ENCODE measurements at regions not wholly inside any gene's neighbourhood (a gene's known extent, or its start where the extent isn't known, plus 50 kb on each side); places are given as distances from the start of the nearest gene placed in this dataset.

- Mint-ChIP-seq H3K36me3 (ENCODE audit: low read depth) (no peaks in the 10 kb centered on the region), H3K4me3 (ENCODE audit: unreplicated experiment) (no peak overlapping the region), H3K27ac (ENCODE audit: unreplicated experiment) (no peak overlapping the region), H3K4me1 (ENCODE audit: low read depth) (no peaks in the 10 kb centered on the region), H3K9me3 (ENCODE audit: low read depth) (no peaks in the 10 kb centered on the region), H3K27me3 (ENCODE audit: low read depth) (no peaks in the 10 kb centered on the region)
- DNase-seq (ENCODE audit: low spot score), result no peak
- TF ChIP-seq, protein P1, sequence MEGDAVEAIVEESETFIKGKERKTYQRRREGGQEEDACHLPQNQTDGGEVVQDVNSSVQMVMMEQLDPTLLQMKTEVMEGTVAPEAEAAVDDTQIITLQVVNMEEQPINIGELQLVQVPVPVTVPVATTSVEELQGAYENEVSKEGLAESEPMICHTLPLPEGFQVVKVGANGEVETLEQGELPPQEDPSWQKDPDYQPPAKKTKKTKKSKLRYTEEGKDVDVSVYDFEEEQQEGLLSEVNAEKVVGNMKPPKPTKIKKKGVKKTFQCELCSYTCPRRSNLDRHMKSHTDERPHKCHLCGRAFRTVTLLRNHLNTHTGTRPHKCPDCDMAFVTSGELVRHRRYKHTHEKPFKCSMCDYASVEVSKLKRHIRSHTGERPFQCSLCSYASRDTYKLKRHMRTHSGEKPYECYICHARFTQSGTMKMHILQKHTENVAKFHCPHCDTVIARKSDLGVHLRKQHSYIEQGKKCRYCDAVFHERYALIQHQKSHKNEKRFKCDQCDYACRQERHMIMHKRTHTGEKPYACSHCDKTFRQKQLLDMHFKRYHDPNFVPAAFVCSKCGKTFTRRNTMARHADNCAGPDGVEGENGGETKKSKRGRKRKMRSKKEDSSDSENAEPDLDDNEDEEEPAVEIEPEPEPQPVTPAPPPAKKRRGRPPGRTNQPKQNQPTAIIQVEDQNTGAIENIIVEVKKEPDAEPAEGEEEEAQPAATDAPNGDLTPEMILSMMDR (IDR thresholded peaks at IDR 0.05), result no peak
These were observed 309.3 kb upstream of the SEMA6A start for GRCh38 chr5:116883875-116884274.

GRCh38 chr5:116881921-116882531 lies 307.4 kb upstream of the SEMA6A start:
- Mint-ChIP-seq H3K4me3 (ENCODE audit: unreplicated experiment) (no peak overlapping the region), H3K27me3 (ENCODE audit: low read depth) (no peaks in the 10 kb centered on the region), H3K4me1 (ENCODE audit: low read depth) (no peaks in the 10 kb centered on the region), H3K9me3 (ENCODE audit: low read depth) (no peaks in the 10 kb centered on the region), H3K36me3 (ENCODE audit: low read depth) (no peaks in the 10 kb centered on the region), H3K27ac (ENCODE audit: unreplicated experiment) (no peak overlapping the region)
- DNase-seq (ENCODE audit: low spot score), result no peak
- TF ChIP-seq, protein P1 (IDR thresholded peaks at IDR 0.05), result no peak

GRCh38 chr5:116880601-116881000 lies 306.0 kb upstream of the SEMA6A start:
- no peak overlapping the region for H3K27ac Mint-ChIP-seq (ENCODE audit: unreplicated experiment)
- no peaks in the 10 kb centered on the region for H3K9me3 Mint-ChIP-seq (ENCODE audit: low read depth)
- no peaks in the 10 kb centered on the region for H3K4me1 Mint-ChIP-seq (ENCODE audit: low read depth)
- TF ChIP-seq, protein P1 (IDR thresholded peaks at IDR 0.05), result no peak
- H3K27me3 Mint-ChIP-seq (ENCODE audit: low read depth), result no peaks in the 10 kb centered on the region
- no peak for DNase-seq (ENCODE audit: low spot score)
- H3K36me3 Mint-ChIP-seq (ENCODE audit: low read depth), result no peaks in the 10 kb centered on the region
- no peak overlapping the region for H3K4me3 Mint-ChIP-seq (ENCODE audit: unreplicated experiment)

DNA sequence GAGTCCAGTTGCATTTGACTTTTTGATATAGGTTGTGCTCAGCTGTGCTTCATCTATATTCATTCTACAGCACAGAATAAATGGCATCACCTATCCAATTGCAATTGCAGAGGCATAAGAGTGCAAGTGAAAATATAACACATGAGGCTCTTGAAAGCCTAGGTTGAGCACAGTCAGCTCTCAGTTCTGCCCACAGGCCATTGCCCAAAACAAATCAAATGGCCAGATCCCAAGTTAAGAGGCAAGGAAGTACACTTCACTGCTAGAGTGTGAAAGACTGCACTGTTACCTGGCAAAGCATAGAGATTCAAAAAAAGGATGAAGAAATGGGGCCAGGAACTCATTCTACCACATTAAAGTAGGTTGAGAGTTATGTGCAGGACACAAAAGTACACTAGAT lies 305.5 kb upstream of the SEMA6A start:
- H3K4me1 Mint-ChIP-seq (ENCODE audit: low read depth), result no peaks in the 10 kb centered on the region
- no peaks in the 10 kb centered on the region for H3K36me3 Mint-ChIP-seq (ENCODE audit: low read depth)
- no peaks in the 10 kb centered on the region for H3K9me3 Mint-ChIP-seq (ENCODE audit: low read depth)
- no peak overlapping the region for H3K4me3 Mint-ChIP-seq (ENCODE audit: unreplicated experiment)
- TF ChIP-seq, protein P1 (IDR thresholded peaks at IDR 0.05), result no peak
- H3K27ac Mint-ChIP-seq (ENCODE audit: unreplicated experiment), result no peak overlapping the region
- no peak for DNase-seq (ENCODE audit: low spot score)
- H3K27me3 Mint-ChIP-seq (ENCODE audit: low read depth), result no peaks in the 10 kb centered on the region

GRCh38 chr5:116876240-116876840 lies 301.7 kb upstream of the SEMA6A start:
- TF ChIP-seq, protein P1 (IDR thresholded peaks at IDR 0.05), result no peak
- no peaks in the 10 kb centered on the region for H3K27me3 Mint-ChIP-seq (ENCODE audit: low read depth)

More at GRCh38 chr5:116876240-116876840, 301.7 kb upstream of the SEMA6A start:
- no peak overlapping the region for H3K27ac Mint-ChIP-seq (ENCODE audit: unreplicated experiment)
- no peaks in the 10 kb centered on the region for H3K36me3 Mint-ChIP-seq (ENCODE audit: low read depth)
- no peaks in the 10 kb centered on the region for H3K4me1 Mint-ChIP-seq (ENCODE audit: low read depth)
- H3K9me3 Mint-ChIP-seq (ENCODE audit: low read depth), result no peaks in the 10 kb centered on the region
- no peak for DNase-seq (ENCODE audit: low spot score)
- no peak overlapping the region for H3K4me3 Mint-ChIP-seq (ENCODE audit: unreplicated experiment)
